ENCODE measurements at regions not wholly inside any gene's neighbourhood (a gene's known extent, or its start where the extent isn't known, plus 50 kb on each side); places are given as distances from the start of the nearest gene placed in this dataset.
A peak's percentile ranks its signal among the peaks of the same experiment; 100 is the strongest.

DNA sequence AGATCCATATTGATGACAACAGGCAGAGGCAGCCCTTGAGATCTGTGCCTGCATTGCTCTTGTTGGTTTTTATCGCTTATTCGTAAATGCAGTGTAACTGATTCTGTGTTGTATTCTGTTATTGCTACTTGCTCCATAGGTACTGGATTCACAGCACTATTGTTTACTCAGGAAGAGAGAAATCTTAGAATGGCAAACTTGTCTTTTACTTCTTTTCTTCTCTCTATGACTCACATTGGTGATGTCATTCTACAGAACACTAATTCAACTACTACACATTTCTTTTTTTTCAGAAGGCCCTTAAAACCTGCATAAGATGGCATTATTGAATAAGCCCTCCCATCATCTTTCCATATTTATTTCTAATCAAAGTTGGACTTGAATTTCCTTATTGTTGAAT is 201.0 kb upstream of the GBE1 start:
- H3K27ac ChIP-seq = no peak overlapping the region
- DNase-seq (ENCODE audit: low read depth, low spot score) = peak; percentile 10

GRCh38 chr3:81958972-81959640 is 197.7 kb upstream of the GBE1 start:
- no peak overlapping the region for H3K27ac ChIP-seq

GRCh38 chr3:81955878-81956277 is 194.4 kb upstream of the GBE1 start:
- no peak for DNase-seq (ENCODE audit: low read depth, low spot score)
- no peak overlapping the region for H3K27ac ChIP-seq

More at GRCh38 chr3:81958972-81959640, 197.7 kb upstream of the GBE1 start:
- DNase-seq (ENCODE audit: low read depth, low spot score) = no peak

DNA sequence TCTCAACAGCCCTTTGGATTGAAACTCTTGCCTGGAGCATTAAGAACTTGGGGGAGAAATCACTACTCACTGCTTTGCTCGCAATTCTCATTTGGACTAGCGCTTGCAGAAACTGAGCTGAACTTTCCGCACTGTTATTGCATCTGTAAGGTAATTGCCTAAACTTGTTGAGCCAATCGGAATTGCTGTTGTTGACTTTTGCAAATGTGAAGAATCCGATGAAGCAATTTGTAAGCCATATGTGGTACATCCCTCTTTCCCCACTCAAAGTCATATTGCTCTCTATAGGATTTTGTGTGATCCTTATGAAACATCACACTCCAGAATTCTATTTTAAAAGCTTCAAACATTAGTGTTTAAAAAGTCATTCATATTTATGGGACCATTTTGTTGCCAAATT is 191.7 kb upstream of the GBE1 start:
- no peak overlapping the region for H3K27ac ChIP-seq

DNA sequence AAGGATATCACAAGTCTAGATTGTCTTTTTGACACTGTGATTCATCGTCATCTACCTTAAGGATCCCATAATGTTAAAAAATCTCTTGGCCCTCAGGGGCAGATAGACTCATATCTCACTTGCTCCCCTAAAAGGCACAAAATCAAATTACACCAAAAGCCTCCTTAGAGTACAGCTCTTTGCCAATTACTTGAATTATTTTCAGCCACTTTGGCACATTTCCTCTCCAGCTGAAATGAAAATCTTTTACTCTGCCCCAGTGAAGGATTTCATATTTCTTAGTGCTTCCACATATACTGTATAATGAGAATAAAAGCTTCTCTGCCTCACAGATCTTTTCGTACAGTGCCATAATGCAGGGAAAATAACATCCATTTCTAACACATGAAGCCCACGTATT is 190.7 kb upstream of the GBE1 start:
- DNase-seq (ENCODE audit: low read depth, low spot score) = no peak
- H3K27ac ChIP-seq = no peak overlapping the region

More for the DNA sequence above, 191.7 kb upstream of the GBE1 start:
- no peak for DNase-seq (ENCODE audit: low read depth, low spot score)

GRCh38 chr3:81951636-81952035 is 190.2 kb upstream of the GBE1 start:
- no peak overlapping the region for H3K27ac ChIP-seq
- no peak for DNase-seq (ENCODE audit: low read depth, low spot score)

- no peak overlapping the region for H3K27ac ChIP-seq
- no peak for DNase-seq (ENCODE audit: low read depth, low spot score)
Measured at GRCh38 chr3:81951106-81951505, 189.7 kb upstream of the GBE1 start.

- H3K27ac ChIP-seq = no peak overlapping the region
- DNase-seq (ENCODE audit: low read depth, low spot score) = no peak
Measured at GRCh38 chr3:81947359-81947758, 185.9 kb upstream of the GBE1 start.

GRCh38 chr3:81938681-81939080 is 177.2 kb upstream of the GBE1 start:
- no peak overlapping the region for H3K27ac ChIP-seq
- no peak for DNase-seq (ENCODE audit: low read depth, low spot score)

GRCh38 chr3:81936817-81937216 is 175.4 kb upstream of the GBE1 start:
- no peak for DNase-seq (ENCODE audit: low read depth, low spot score)
- H3K27ac ChIP-seq = no peak overlapping the region

DNA sequence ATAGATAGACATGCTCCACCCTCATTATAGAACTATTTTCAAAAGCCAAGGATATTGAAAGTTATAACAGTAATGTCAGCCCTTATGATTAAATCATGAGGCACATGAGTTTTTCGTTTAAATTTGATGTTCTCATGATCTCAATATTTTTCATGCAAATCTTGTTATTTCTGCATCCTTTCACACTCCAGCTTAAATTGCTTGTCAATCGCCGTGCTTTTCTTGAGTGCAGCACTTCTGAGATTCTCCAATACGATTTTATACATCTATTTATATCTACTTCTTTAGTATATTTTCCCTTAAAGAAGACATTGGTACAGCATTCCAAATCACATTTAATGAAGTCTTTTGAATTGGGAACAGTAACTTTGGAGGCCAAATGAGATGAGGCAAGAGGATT is 171.2 kb upstream of the GBE1 start:
- no peak for DNase-seq (ENCODE audit: low read depth, low spot score)
- no peak overlapping the region for H3K27ac ChIP-seq

- no peak for DNase-seq (ENCODE audit: low read depth, low spot score)
- no peak overlapping the region for H3K27ac ChIP-seq
Measured at GRCh38 chr3:81931265-81932251, 170.1 kb upstream of the GBE1 start.

DNA sequence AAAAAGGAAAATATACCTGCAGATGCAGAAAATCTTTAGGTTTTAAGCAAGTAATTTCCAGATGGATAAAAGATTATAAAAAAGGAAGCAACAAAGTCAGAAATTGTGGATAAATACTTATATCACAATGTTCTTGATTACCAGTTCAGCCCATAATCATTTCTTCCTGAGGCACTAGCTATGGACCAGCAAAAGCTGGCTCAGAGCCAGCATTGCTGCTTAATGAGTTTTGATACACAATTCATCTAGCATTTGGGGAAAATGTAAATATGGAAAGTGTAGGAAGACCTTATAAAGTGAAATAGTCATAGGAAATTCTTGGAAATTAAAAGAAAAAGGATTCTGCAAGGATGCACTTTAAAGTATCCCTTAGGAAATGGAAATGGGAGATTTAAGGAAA is 168.3 kb upstream of the GBE1 start:
- DNase-seq (ENCODE audit: low read depth, low spot score) = no peak
- H3K27ac ChIP-seq = no peak overlapping the region

DNA sequence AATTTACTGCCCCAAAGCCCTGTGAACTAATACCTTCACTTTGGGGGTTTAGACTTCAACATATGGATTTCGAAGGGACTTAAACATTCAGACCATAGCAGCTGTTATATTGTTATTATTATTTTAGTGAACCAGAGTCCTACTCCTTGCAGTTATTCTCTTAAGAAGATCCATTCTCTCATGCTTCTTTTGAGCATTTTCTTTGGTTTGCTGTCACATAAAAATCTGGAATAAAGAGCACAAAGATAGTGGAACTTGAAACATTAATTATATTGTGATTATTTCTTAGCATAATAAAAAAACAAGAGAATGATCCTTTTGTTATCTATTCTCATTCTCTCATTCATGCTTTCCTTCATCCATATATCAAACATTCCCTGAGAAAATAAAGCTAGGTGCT is 166.4 kb upstream of the GBE1 start:
- DNase-seq (ENCODE audit: low read depth, low spot score) = no peak
- no peak overlapping the region for H3K27ac ChIP-seq

GRCh38 chr3:81925385-81925784 is 163.9 kb upstream of the GBE1 start:
- H3K27ac ChIP-seq = no peak overlapping the region
- DNase-seq (ENCODE audit: low read depth, low spot score) = no peak

- DNase-seq (ENCODE audit: low read depth, low spot score) = no peak
- H3K27ac ChIP-seq = no peak overlapping the region
Measured at GRCh38 chr3:81923038-81923437, 161.6 kb upstream of the GBE1 start.

GRCh38 chr3:81922404-81922803 is 161.0 kb upstream of the GBE1 start:
- no peak for DNase-seq (ENCODE audit: low read depth, low spot score)
- no peak overlapping the region for H3K27ac ChIP-seq

- no peak for DNase-seq (ENCODE audit: low read depth, low spot score)
- H3K27ac ChIP-seq = no peak overlapping the region
Measured at GRCh38 chr3:81920816-81921215, 159.4 kb upstream of the GBE1 start.

DNA sequence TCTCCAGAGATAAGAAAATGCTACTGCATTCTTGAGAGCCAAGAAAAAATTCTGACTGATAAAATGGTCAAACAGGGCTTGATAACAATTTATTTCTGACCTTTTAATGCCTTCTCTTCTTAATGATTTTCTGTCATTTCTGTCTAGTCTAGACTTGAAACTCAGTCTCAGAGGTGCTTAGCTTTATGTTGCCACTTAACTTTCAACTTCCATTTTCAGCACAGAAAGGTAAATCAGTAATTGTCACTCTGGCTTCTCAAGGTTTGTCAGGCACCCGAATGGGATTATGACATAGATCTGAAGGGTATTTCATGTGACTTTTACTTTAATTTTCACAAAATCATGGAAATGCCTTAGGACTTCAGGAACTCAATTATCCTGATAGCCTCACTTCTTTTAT is 155.4 kb upstream of the GBE1 start:
- no peak for DNase-seq (ENCODE audit: low read depth, low spot score)
- no peak overlapping the region for H3K27ac ChIP-seq

GRCh38 chr3:81913886-81914663 is 152.6 kb upstream of the GBE1 start:
- H3K27ac ChIP-seq = no peak overlapping the region
- no peak for DNase-seq (ENCODE audit: low read depth, low spot score)

- DNase-seq (ENCODE audit: low read depth, low spot score) = no peak
- no peak overlapping the region for H3K27ac ChIP-seq
Measured at GRCh38 chr3:81911221-81911620, 149.8 kb upstream of the GBE1 start.
